Liver (tissue), 3 donors: ENCODE measurements at regions not wholly inside any gene's neighbourhood (a gene's known extent, or its start where the extent isn't known, plus 50 kb on each side); places are given as distances from the start of the nearest gene placed in this dataset.

Experiments used
- ATF3 ChIP-seq: IDR thresholded peaks from 2 replicates; pipeline ENCODE4 v1.6.1; 2016; ENCODE audit warnings: antibody characterized with exemption
- CTCF ChIP-seq: fragments of 150-350 bp; IDR thresholded peaks from 2 replicates; pipeline ENCODE4 v1.5.1; 2017; ENCODE audit warnings: improper control_type of control experiment, low read depth, low read length; ENCODE audit not compliant: missing input control
- EGR1 ChIP-seq, 2 donors: IDR thresholded peaks; 2 replicates each; pipeline ENCODE4 v1.6.1; 2016 to 2018; ENCODE audit warnings: antibody characterized with exemption in 2 of 2, low read depth in 2 of 2
- GABPA ChIP-seq, 2 donors: IDR thresholded peaks in 1 of 2; conservative IDR thresholded peaks in 1 of 2; 2 replicates each; pipeline ENCODE4 v1.6.1; 2016; ENCODE audit warnings: antibody characterized with exemption in 2 of 2, mild to moderate bottlenecking in 1 of 2, moderate library complexity in 1 of 2
- HNF4A ChIP-seq, 2 donors: conservative IDR thresholded peaks; 2 replicates each; pipeline ENCODE4 v1.6.1; 2016; ENCODE audit warnings: antibody characterized with exemption in 2 of 2, mild to moderate bottlenecking in 2 of 2
- MAX ChIP-seq: IDR thresholded peaks from 2 replicates; pipeline ENCODE4 v1.6.1; 2016; ENCODE audit warnings: antibody characterized with exemption
- NR2F2 ChIP-seq: IDR thresholded peaks from 2 replicates; pipeline ENCODE4 v1.6.1; 2016; ENCODE audit warnings: antibody characterized with exemption
- RAD21 ChIP-seq, 2 donors: IDR thresholded peaks; 2 replicates each; pipeline ENCODE4 v1.6.1; 2016; ENCODE audit warnings: antibody characterized with exemption in 2 of 2, mild to moderate bottlenecking in 2 of 2
- REST ChIP-seq: IDR thresholded peaks from 2 replicates; pipeline ENCODE4 v1.6.1; 2016; ENCODE audit warnings: antibody characterized with exemption, mild to moderate bottlenecking
- RXRA ChIP-seq, 2 donors: IDR thresholded peaks; 2 replicates each; pipeline ENCODE4 v1.6.1; 2017 to 2018; ENCODE audit warnings: antibody characterized with exemption in 2 of 2, mild to moderate bottlenecking in 1 of 2
- SP1 ChIP-seq: IDR thresholded peaks from 2 replicates; pipeline ENCODE4 v1.6.1; 2018; ENCODE audit warnings: antibody characterized with exemption, mild to moderate bottlenecking
- TAF1 ChIP-seq: conservative IDR thresholded peaks from 2 replicates; pipeline ENCODE4 v1.6.1; 2016; ENCODE audit warnings: antibody characterized with exemption, mild to moderate bottlenecking
- YY1 ChIP-seq: IDR thresholded peaks from 2 replicates; pipeline ENCODE4 v1.6.1; 2016; ENCODE audit warnings: antibody characterized with exemption, mild to moderate bottlenecking
- ZBTB33 ChIP-seq: IDR thresholded peaks from 2 replicates; pipeline ENCODE4 v1.6.1; 2016; ENCODE audit warnings: antibody characterized with exemption
- donor health status: healthy.
- donor health status: healthy.

- no peak for TF ChIP-seq CTCF
- TF ChIP-seq SP1: no peak
- TF ChIP-seq REST: no peak
- no peak for TF ChIP-seq EGR1 (IDR thresholded peaks at IDR 0.05; ENCODE audit: low read depth in 2 of 2)
- no peak for TF ChIP-seq ATF3
- TF ChIP-seq ZBTB33: no peak
- TF ChIP-seq RAD21 (IDR thresholded peaks at IDR 0.05): no peak
- no peak for TF ChIP-seq TAF1
- TF ChIP-seq YY1: no peak
- TF ChIP-seq GABPA (IDR thresholded peaks at IDR 0.05 in 1 of 2, conservative IDR thresholded peaks at IDR 0.05 in 1 of 2): no peak
- no peak for TF ChIP-seq RXRA (IDR thresholded peaks at IDR 0.05)
- no peak for TF ChIP-seq MAX
- no peak for TF ChIP-seq NR2F2
- TF ChIP-seq HNF4A (conservative IDR thresholded peaks at IDR 0.05): no peak
Observed at GRCh38 chr12:126076515-126076914, 1011.3 kb downstream of the AACS start.
